Right forelimb (tissue), 1 donor: ENCODE measurements at regions not wholly inside any gene's neighbourhood (a gene's known extent, or its start where the extent isn't known, plus 50 kb on each side); places are given as distances from the start of the nearest gene placed in this dataset.

Experiments
- DNase-seq: peaks from one replicate; pipeline ENCODE4 v3.0.0-alpha.2; 2018

GRCh38 chr12:4969405-4969804 is 59.7 kb downstream of the KCNA1 start:
- DNase-seq = no peak

DNA sequence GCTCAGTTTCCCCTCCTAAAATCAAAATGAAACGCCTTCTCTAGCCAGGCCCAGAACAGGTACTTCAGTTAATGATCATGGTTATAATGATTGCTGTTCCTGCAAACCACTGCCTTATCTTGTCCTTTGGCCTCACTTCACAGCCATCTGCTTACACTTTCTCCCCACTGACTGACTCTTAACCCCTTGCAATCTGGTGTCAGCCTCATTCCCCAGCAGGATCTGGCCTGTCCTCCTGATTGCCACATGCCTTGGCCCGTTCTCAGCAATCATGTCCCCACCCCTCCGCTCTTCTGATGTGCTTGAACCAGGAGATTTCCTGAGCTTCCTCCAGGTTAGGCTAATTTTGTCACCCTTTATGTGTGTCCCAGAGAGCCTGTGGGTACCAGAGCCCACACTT is 64.5 kb downstream of the KCNA1 start:
- DNase-seq = no peak

DNA sequence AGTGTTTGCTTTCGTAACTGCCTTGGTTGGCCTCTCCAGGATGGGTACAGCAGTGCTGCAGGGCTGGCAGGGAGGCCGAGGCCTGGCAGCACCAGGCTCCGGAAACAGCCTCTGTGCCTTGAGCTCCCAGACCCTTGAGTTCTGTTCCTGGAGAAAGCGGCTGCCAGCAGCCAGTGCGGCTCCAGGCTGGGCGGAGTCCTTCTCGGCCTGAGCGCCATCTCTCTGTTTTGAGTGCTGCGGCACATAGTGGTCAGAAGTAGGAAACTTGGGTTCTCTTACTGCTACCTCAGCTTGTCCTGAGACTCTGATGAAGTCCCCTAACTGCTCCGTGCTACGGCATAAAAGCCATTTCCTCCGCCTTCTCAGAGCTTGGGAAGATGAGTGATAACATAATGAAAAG is 65.9 kb downstream of the KCNA1 start:
- DNase-seq = no peak

DNA sequence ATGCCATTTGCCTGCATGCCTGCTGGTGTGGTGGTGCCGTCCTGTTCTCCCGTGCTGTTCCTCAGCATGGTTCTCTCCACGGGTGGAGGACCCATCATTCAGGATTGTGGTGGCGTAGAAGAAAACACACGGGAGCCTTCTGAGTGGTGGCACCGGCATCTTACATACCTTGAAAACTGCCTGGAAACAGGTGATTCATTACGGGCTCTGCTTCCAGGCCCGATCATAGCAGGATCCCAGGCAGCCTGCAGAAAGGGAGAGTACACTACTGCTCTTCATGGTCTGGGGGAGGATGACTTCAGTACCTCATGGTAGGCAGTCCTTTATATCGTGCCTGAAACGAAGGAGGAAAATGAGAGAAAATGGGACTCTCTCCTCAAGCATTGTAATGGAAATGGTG is 66.6 kb upstream of the KCNA5 start:
- no peak for DNase-seq

DNA sequence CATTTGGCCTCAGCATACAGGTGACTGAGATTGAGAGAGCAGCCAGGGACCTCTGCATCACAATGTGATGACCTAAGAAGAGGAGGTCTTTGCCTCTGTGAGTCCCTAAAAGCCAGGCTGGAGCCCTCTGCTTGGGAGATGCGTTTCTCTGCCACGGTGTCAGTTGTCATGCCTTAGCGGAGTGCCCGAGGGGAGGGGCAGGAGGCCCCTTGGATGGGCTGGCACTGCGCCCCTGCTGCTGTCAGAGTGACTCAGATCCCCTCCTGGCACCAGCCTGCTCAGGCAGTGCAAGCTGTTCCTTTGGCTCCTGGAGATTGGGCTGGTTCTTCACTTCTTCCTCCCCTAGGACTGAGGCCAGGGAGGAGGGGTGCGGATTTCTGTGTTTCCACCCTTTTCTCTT is 64.9 kb upstream of the KCNA5 start:
- DNase-seq = peak; percentile 62

DNA sequence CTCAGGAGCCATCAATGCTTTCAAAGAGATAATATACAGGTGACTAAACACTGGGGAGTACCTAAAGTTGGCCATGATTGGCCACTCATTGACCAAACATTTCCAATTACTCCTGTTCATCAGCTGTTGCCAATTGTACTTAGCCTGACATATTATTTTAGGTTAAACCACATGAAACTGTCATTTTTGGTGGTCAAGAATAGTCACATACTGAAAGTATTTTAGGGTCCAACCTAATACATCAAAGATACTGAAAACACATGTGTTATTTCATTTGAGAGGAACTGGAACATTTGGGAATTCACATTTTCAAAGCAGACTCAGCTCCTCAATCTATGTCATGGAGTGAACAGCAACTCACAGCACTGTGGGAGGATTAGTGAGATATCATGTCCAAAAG is 63.9 kb upstream of the KCNA5 start:
- DNase-seq = no peak

DNA sequence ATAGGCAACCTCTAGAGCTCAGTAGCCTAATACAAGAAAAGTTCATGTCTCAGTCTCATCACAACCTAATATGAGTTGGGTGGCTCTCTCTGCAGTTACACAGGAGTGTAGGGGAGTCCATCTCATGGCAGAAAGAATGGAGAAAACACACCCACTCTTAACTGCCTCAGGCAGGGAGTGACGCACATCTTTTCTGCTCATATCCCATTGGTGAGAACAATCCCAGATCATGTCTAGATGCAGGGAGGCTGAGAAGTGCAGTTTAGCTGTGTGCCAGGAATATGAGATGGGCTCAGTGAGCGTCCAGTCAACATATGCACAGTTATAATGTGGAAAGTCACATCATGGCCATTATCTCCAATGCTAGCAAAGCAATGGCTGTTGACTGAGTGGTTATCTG is 59.3 kb upstream of the KCNA5 start:
- DNase-seq = no peak

- no peak for DNase-seq
Observed at GRCh38 chr12:4984971-4985370, 58.7 kb upstream of the KCNA5 start.

DNA sequence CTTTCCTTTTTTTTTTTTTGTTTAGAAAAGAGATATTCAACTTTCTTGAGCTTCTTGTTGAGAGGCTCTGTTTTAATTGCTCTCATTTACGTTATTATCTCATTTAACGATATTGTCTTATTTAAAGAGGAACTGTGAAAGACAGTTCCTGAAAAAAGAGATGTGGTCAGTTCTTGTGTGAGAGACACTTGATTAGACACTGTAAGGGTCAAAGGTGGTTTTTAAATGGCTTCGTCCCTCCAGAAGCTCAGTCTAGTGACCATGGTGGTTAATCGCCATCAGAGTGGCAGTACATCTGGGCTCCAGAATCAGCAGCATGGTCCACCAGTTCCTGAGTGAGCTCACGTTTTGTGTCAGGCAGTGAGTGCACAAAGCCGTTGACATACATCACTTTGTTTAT is 57.9 kb upstream of the KCNA5 start:
- DNase-seq = no peak

GRCh38 chr12:4987076-4988046 is 56.3 kb upstream of the KCNA5 start:
- DNase-seq = no peak

- no peak for DNase-seq
Observed at GRCh38 chr12:4991373-4991772, 52.3 kb upstream of the KCNA5 start.

- DNase-seq = no peak
Observed at GRCh38 chr12:4991801-4992200, 51.9 kb upstream of the KCNA5 start.

DNA sequence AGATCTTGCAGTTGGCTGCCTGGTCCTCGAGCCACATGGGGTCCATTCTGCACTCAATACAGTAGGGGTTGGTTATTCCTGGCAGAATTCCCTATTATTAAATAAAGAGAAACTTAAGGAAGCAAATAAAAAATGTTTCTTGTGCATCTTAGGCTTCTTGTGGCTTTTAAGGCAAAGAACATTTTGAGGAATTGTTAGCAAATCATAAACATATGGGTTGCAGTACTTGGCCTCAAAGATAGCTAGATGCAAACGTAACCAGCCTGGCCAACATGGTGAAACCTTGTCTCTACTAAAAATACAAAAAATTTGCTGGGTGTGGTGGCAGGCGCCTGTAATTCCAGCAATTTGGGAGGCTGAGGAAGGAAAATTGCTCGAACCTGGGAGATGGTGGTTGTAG is 50.8 kb upstream of the KCNA5 start:
- DNase-seq = no peak
